Fibroblast of lung (primary cell): ENCODE measurements at regions not wholly inside any gene's neighbourhood (a gene's known extent, or its start where the extent isn't known, plus 50 kb on each side); places are given as distances from the start of the nearest gene placed in this dataset.

Experiments used
- DNase-seq, 2 donors: peaks; one replicate each; pipeline versions ENCODE4 v3.0.0 to v3.0.0-alpha.2; 2010; ENCODE audit warnings: low read depth in 2 of 2
- H2AFZ ChIP-seq: 2 replicates; pipeline ENCODE4 v1.5.1; 2012; ENCODE audit warnings: low read length, control low read depth, inconsistent platforms
- H3K27ac ChIP-seq: 2 replicates; pipeline ENCODE4 v1.5.1; 2011; ENCODE audit warnings: low read length, control low read depth; ENCODE audit not compliant: insufficient read depth
- H3K27me3 ChIP-seq: 2 replicates; pipeline ENCODE4 v1.5.1; 2011; ENCODE audit warnings: mild to moderate bottlenecking, low read length; ENCODE audit not compliant: control insufficient read depth, insufficient read depth
- H3K36me3 ChIP-seq: 2 replicates; pipeline ENCODE4 v1.5.1; 2011; ENCODE audit warnings: low read length; ENCODE audit not compliant: control insufficient read depth, insufficient read depth
- H3K4me1 ChIP-seq: 2 replicates; pipeline ENCODE4 v1.5.1; 2011; ENCODE audit warnings: low read length; ENCODE audit not compliant: control insufficient read depth, insufficient read depth; ENCODE audit errors: extremely low read depth
- H3K4me2 ChIP-seq: 2 replicates; pipeline ENCODE4 v1.5.1; 2011; ENCODE audit warnings: low read length, control low read depth; ENCODE audit not compliant: insufficient read depth; ENCODE audit errors: extremely low read depth
- H3K4me3 ChIP-seq, 4 experiments: fragments of 200-600 bp in 1 of 4; sonication (generic) in 1 of 4; replicated peaks in 1 of 4; 2 replicates each; pipeline ENCODE4 v1.5.1; 2011 to 2016; ENCODE audit warnings: low read length in 4 of 4, low read depth in 3 of 4, mild to moderate bottlenecking in 3 of 4, control low read depth in 2 of 4, inconsistent platforms in 1 of 4, mixed read lengths in 1 of 4; ENCODE audit not compliant: insufficient read depth in 1 of 4; ENCODE audit errors: control extremely low read depth in 1 of 4
- H3K79me2 ChIP-seq: 2 replicates; pipeline ENCODE4 v1.5.1; 2012; ENCODE audit warnings: mild to moderate bottlenecking, low read length, inconsistent platforms; ENCODE audit not compliant: control insufficient read depth, insufficient read depth
- H3K9ac ChIP-seq: 2 replicates; pipeline ENCODE4 v1.5.1; 2011; ENCODE audit warnings: mild to moderate bottlenecking, low read length, control low read depth; ENCODE audit not compliant: insufficient read depth
- H3K9me3 ChIP-seq: 2 replicates; pipeline ENCODE4 v1.5.1; 2012; ENCODE audit warnings: low read depth, low read length; ENCODE audit not compliant: control insufficient read depth, insufficient read depth
- H4K20me1 ChIP-seq: 2 replicates; pipeline ENCODE4 v1.5.1; 2011; ENCODE audit warnings: low read length; ENCODE audit not compliant: control insufficient read depth, insufficient read depth; ENCODE audit errors: extremely low read depth
- EZH2 ChIP-seq: IDR thresholded peaks from 2 replicates; pipeline ENCODE4 v1.5.1; 2012; ENCODE audit warnings: low read length, control low read depth, mild to moderate bottlenecking; ENCODE audit errors: missing control alignments
- TF ChIP-seq, protein P1 (sequence below), 2 donors: IDR thresholded peaks in 1 of 2; conservative IDR thresholded peaks in 1 of 2; 1 replicate in 1 of 2; 2 replicates in 1 of 2; pipeline ENCODE4 v1.5.1; 2011 to 2012; ENCODE audit warnings: low read length in 2 of 2, control low read depth in 1 of 2, inconsistent platforms in 1 of 2, low read depth in 1 of 2, mild to moderate bottlenecking in 1 of 2

DNA sequence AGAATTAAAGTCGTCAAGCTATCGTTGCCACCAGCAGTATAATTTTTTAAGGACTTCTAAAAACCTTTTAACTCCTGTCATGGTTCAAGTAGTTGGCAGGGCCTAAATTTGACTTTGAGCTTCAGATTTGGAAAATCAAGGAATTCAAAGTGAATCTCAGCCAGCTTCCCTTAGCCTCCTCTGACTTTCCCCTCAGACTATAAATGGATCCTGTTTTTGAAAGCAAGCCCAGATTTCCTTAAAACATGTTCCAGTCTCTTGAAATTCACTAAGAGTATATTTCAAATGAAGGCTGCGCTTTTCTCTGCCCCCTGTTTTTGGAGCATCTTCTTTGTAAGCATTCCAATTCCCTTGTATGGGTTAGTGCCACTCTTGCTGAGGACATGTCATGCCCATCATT is 101.8 kb upstream of the CDH8 start:
- H3K27ac ChIP-seq = no peak overlapping the region

DNA sequence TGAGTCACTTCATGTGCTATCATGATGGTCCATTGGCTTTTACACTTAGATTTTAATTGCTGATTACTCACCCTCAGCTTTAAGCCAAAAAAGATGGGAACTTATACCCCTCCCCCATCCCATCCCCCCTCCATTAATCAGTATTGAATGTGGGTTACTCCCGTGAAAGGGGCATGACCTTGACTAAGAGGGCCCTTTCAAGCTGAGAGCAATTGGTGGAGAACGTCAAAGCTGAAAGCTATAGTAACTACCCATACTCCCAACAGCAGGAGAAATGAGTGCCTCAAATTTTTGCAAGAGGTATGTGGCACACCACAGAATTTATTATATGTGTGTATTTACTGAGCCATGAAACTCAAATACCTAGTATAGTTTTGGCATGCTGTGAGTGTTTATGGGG is 99.7 kb upstream of the CDH8 start:
- no peaks in the 10 kb centered on the region for H3K36me3 ChIP-seq
- H3K9me3 ChIP-seq = no peaks in the 10 kb centered on the region
- no peak overlapping the region for H2AFZ ChIP-seq
- TF ChIP-seq, protein P1, sequence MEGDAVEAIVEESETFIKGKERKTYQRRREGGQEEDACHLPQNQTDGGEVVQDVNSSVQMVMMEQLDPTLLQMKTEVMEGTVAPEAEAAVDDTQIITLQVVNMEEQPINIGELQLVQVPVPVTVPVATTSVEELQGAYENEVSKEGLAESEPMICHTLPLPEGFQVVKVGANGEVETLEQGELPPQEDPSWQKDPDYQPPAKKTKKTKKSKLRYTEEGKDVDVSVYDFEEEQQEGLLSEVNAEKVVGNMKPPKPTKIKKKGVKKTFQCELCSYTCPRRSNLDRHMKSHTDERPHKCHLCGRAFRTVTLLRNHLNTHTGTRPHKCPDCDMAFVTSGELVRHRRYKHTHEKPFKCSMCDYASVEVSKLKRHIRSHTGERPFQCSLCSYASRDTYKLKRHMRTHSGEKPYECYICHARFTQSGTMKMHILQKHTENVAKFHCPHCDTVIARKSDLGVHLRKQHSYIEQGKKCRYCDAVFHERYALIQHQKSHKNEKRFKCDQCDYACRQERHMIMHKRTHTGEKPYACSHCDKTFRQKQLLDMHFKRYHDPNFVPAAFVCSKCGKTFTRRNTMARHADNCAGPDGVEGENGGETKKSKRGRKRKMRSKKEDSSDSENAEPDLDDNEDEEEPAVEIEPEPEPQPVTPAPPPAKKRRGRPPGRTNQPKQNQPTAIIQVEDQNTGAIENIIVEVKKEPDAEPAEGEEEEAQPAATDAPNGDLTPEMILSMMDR (conservative IDR thresholded peaks at IDR 0.05 in 1 of 2, IDR thresholded peaks at IDR 0.05 in 1 of 2; ENCODE audit: low read depth in 1 of 2, low read length in 2 of 2) = no peak
- TF ChIP-seq EZH2 = no peak
- DNase-seq = peak in 1 of 2 donors; percentile 84
- H3K4me2 ChIP-seq = no peak overlapping the region
- H3K79me2 ChIP-seq = no peaks in the 10 kb centered on the region
- no peak overlapping the region for H3K27ac ChIP-seq
- H3K4me3 ChIP-seq = no peak overlapping the region
- H3K4me1 ChIP-seq = no peaks in the 10 kb centered on the region
- no peaks in the 10 kb centered on the region for H4K20me1 ChIP-seq
- H3K9ac ChIP-seq = no peak overlapping the region
- H3K27me3 ChIP-seq = no peaks in the 10 kb centered on the region

More for the DNA sequence above, 101.8 kb upstream of the CDH8 start:
- H4K20me1 ChIP-seq = no peaks in the 10 kb centered on the region
- no peak overlapping the region for H3K4me3 ChIP-seq
- no peaks in the 10 kb centered on the region for H3K4me1 ChIP-seq
- no peaks in the 10 kb centered on the region for H3K79me2 ChIP-seq
- no peak overlapping the region for H2AFZ ChIP-seq
- no peaks in the 10 kb centered on the region for H3K36me3 ChIP-seq
- H3K9me3 ChIP-seq = no peaks in the 10 kb centered on the region
- peak in 1 of 2 donors; percentile 6 for DNase-seq
- H3K4me2 ChIP-seq = no peak overlapping the region
- H3K27me3 ChIP-seq = no peaks in the 10 kb centered on the region
- TF ChIP-seq, protein P1 (conservative IDR thresholded peaks at IDR 0.05 in 1 of 2, IDR thresholded peaks at IDR 0.05 in 1 of 2; ENCODE audit: low read depth in 1 of 2, low read length in 2 of 2) = no peak
- TF ChIP-seq EZH2 = no peak
- H3K9ac ChIP-seq = no peak overlapping the region

DNA sequence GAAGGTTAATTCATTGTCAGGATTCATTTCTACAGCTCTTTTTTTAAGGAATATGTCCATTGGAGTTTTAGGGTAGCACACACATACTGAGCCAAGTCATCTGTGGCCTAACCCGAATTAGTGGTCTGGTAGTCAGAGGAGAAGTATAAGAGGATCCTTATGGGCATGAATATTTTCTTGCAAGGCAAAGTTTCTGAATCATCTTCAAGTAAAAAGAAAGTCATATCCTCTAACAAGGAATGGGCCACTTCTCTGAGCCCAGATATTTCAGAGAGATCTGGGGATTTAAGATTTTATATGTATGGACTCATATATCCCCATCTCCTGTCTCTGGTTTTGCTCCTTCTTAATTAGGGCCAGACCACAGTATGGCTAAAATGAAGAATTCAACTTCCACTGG is 99.2 kb upstream of the CDH8 start:
- DNase-seq = peak in 1 of 2 donors; percentile 10

More for the DNA sequence above, 99.2 kb upstream of the CDH8 start:
- no peaks in the 10 kb centered on the region for H3K36me3 ChIP-seq
- no peak overlapping the region for H3K4me2 ChIP-seq
- H3K9me3 ChIP-seq = no peaks in the 10 kb centered on the region
- H3K27me3 ChIP-seq = no peaks in the 10 kb centered on the region
- no peaks in the 10 kb centered on the region for H3K4me1 ChIP-seq
- H3K27ac ChIP-seq = no peak overlapping the region
- H3K9ac ChIP-seq = no peak overlapping the region
- no peaks in the 10 kb centered on the region for H3K79me2 ChIP-seq
- H3K4me3 ChIP-seq = no peak overlapping the region
- H2AFZ ChIP-seq = no peak overlapping the region
- TF ChIP-seq, protein P1 (conservative IDR thresholded peaks at IDR 0.05 in 1 of 2, IDR thresholded peaks at IDR 0.05 in 1 of 2; ENCODE audit: low read depth in 1 of 2, low read length in 2 of 2) = no peak
- TF ChIP-seq EZH2 = no peak
- H4K20me1 ChIP-seq = no peaks in the 10 kb centered on the region
